ENCODE measurements at regions not wholly inside any gene's neighbourhood (a gene's known extent, or its start where the extent isn't known, plus 50 kb on each side); places are given as distances from the start of the nearest gene placed in this dataset.

DNA sequence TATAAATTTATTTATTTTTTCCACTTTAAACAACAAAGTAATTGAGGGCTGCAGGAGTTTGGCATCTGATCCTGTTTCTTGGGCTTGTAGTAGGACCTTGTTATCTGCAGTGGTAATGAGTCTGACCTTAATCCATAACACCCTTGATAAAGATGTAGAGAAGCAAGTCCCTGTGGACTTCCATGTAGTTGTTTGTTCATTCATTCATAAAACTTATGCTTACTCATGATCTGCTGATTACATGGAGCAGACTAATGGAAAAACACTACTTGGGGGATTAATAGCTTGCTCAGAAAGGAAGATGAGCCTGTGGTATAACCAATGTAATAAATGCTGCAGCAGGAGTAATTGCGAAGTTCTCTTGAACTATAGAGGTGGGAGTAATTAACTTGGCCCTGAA lies 271.5 kb upstream of the TBL1XR1 start:
- TF ChIP-seq NFYB (CRISPR knock-in tag; conservative IDR thresholded peaks at IDR 0.05; ENCODE audit: low read depth) (no peak), FOXJ3 (CRISPR knock-in tag; IDR thresholded peaks at IDR 0.05; ENCODE audit: borderline replicate concordance) (no peak), TP53 (CRISPR knock-in tag; IDR thresholded peaks at IDR 0.05) (no peak), ZBTB43 (CRISPR knock-in tag; IDR thresholded peaks at IDR 0.05) (no peak), CREB1 (CRISPR knock-in tag; IDR thresholded peaks at IDR 0.05) (no peak)
- TF ChIP-seq, protein P1, sequence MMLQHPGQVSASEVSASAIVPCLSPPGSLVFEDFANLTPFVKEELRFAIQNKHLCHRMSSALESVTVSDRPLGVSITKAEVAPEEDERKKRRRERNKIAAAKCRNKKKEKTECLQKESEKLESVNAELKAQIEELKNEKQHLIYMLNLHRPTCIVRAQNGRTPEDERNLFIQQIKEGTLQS (CRISPR knock-in tag; conservative IDR thresholded peaks at IDR 0.05), result no peak
- TF ChIP-seq, protein P2, sequence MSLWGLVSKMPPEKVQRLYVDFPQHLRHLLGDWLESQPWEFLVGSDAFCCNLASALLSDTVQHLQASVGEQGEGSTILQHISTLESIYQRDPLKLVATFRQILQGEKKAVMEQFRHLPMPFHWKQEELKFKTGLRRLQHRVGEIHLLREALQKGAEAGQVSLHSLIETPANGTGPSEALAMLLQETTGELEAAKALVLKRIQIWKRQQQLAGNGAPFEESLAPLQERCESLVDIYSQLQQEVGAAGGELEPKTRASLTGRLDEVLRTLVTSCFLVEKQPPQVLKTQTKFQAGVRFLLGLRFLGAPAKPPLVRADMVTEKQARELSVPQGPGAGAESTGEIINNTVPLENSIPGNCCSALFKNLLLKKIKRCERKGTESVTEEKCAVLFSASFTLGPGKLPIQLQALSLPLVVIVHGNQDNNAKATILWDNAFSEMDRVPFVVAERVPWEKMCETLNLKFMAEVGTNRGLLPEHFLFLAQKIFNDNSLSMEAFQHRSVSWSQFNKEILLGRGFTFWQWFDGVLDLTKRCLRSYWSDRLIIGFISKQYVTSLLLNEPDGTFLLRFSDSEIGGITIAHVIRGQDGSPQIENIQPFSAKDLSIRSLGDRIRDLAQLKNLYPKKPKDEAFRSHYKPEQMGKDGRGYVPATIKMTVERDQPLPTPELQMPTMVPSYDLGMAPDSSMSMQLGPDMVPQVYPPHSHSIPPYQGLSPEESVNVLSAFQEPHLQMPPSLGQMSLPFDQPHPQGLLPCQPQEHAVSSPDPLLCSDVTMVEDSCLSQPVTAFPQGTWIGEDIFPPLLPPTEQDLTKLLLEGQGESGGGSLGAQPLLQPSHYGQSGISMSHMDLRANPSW (CRISPR knock-in tag; conservative IDR thresholded peaks at IDR 0.05; ENCODE audit: low read depth), result no peak
- TF ChIP-seq, protein P3, sequence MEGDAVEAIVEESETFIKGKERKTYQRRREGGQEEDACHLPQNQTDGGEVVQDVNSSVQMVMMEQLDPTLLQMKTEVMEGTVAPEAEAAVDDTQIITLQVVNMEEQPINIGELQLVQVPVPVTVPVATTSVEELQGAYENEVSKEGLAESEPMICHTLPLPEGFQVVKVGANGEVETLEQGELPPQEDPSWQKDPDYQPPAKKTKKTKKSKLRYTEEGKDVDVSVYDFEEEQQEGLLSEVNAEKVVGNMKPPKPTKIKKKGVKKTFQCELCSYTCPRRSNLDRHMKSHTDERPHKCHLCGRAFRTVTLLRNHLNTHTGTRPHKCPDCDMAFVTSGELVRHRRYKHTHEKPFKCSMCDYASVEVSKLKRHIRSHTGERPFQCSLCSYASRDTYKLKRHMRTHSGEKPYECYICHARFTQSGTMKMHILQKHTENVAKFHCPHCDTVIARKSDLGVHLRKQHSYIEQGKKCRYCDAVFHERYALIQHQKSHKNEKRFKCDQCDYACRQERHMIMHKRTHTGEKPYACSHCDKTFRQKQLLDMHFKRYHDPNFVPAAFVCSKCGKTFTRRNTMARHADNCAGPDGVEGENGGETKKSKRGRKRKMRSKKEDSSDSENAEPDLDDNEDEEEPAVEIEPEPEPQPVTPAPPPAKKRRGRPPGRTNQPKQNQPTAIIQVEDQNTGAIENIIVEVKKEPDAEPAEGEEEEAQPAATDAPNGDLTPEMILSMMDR (IDR thresholded peaks at IDR 0.05), result no peak
